HepG2 (cell line): ENCODE measurements at regions not wholly inside any gene's neighbourhood (a gene's known extent, or its start where the extent isn't known, plus 50 kb on each side); places are given as distances from the start of the nearest gene placed in this dataset.

Experiments used
- ATAC-seq: fragments of 200-7000 bp; cut with Tn5 transposase; 3 replicates; pipeline ENCODE4 v1.9.1; 2020; ENCODE audit warnings: mild to moderate bottlenecking, moderate library complexity
- BruUV-seq: library from RNA; stranded (reverse); fragments of 400-500 nt; replicated peaks from 2 replicates; lab custom pipeline; 2021; lab: Mats Ljungman, UMichigan
- CTCF ChIA-PET: fragments of 300-600 bp; formaldehyde crosslinking; extraction: SDS; loops from one replicate; lab custom pipeline; 2021; ENCODE audit warnings: low total read pairs, inconsistent platforms, low intra/inter-chr PET ratio; lab: Yijun Ruan, JAX
- POLR2A ChIA-PET: fragments of 350-600 bp; sonication (Branson Sonifier 250); formaldehyde crosslinking; loops from one replicate; lab custom pipeline; 2020; ENCODE audit warnings: antibody characterized with exemption, inconsistent platforms; lab: Yijun Ruan, JAX
- DNase-seq: peaks from one replicate; pipeline ENCODE4 v3.0.0-alpha.2; 2015; ENCODE audit warnings: low spot score
- FAIRE-seq: peaks from 3 replicates; lab custom pipeline; 2011; peaks lifted over from hg19 to GRCh38; lab: Jason Lieb, UNC
- H2AFZ ChIP-seq: one replicate; pipeline ENCODE4 v1.6.1; 2011; ENCODE audit warnings: low read length, inconsistent platforms
- H3K27ac ChIP-seq: fragments of 300-600 bp; 3 replicates; pipeline ENCODE4 v1.8.0; 2011; ENCODE audit warnings: mixed run types, mild to moderate bottlenecking, mixed read lengths, low read length, inconsistent platforms; ENCODE audit not compliant: insufficient read depth; ENCODE audit errors: extremely low read length
- H3K27me3 ChIP-seq, 2 experiments: fragments of 200-600 bp in 1 of 2; 2 replicates in 1 of 2; 3 replicates in 1 of 2; pipeline versions ENCODE4 v1.6.0 to v1.8.0; 2011; ENCODE audit warnings: low read length in 2 of 2, mild to moderate bottlenecking in 2 of 2, moderate library complexity in 2 of 2, inconsistent platforms in 1 of 2; ENCODE audit not compliant: insufficient read depth in 2 of 2, control insufficient read depth in 1 of 2
- H3K36me3 ChIP-seq, 2 experiments: fragments of 200-600 bp in 1 of 2; replicated peaks in 1 of 2; 2 replicates in 1 of 2; 3 replicates in 1 of 2; pipeline versions ENCODE4 v1.5.1 to v1.8.0; 2011; ENCODE audit warnings: low read length in 2 of 2, inconsistent platforms in 1 of 2; ENCODE audit not compliant: insufficient read depth in 2 of 2, control insufficient read depth in 1 of 2
- H3K4me1 ChIP-seq: 2 replicates; pipeline ENCODE4 v1.5.1; 2012; ENCODE audit warnings: low read length, inconsistent platforms; ENCODE audit not compliant: insufficient read depth
- H3K4me2 ChIP-seq: 2 replicates; pipeline ENCODE4 v1.6.0; 2011; ENCODE audit warnings: low read depth, low read length, inconsistent platforms
- H3K4me3 ChIP-seq, 3 experiments: fragments of 200-600 bp in 1 of 3; sonication (generic), shearing (Covaris generic) in 1 of 3; replicated peaks in 1 of 3; 2 replicates each; pipeline ENCODE4 v1.5.1; 2011 to 2016; ENCODE audit warnings: low read length in 3 of 3, inconsistent platforms in 2 of 3, low read depth in 2 of 3, mild to moderate bottlenecking in 2 of 3, control low read depth in 1 of 3, mixed read lengths in 1 of 3; ENCODE audit not compliant: insufficient read depth in 1 of 3
- H3K79me2 ChIP-seq: one replicate; pipeline ENCODE4 v1.6.1; 2011; ENCODE audit warnings: low read length, inconsistent platforms; ENCODE audit not compliant: insufficient read depth
- H3K9ac ChIP-seq: 2 replicates; pipeline ENCODE4 v1.6.0; 2011; ENCODE audit warnings: mild to moderate bottlenecking, low read depth, low read length, inconsistent platforms; ENCODE audit not compliant: insufficient read depth
- H3K9me3 ChIP-seq: 2 replicates; pipeline ENCODE4 v1.5.1; 2012; ENCODE audit warnings: mild to moderate bottlenecking, low read length
- H4K20me1 ChIP-seq: 2 replicates; pipeline ENCODE4 v1.6.0; 2011; ENCODE audit warnings: inconsistent platforms, mild to moderate bottlenecking, low read length, moderate library complexity; ENCODE audit not compliant: insufficient read depth
- DBP ChIP-seq: sonication (generic); formaldehyde crosslinking; IDR thresholded peaks from 2 replicates; pipeline ENCODE4 v1.4.0; 2020; ENCODE audit warnings: missing genetic modification reagents; ENCODE audit errors: not compliant biosample characterization
- HOXA3 ChIP-seq: sonication (generic); formaldehyde crosslinking; IDR thresholded peaks from 2 replicates; pipeline ENCODE4 v1.5.0; 2020; ENCODE audit warnings: missing genetic modification reagents
- POLR2G ChIP-seq: fragments of 200-400 bp; formaldehyde crosslinking; IDR thresholded peaks from 2 replicates; pipeline ENCODE4 v1.6.1; 2018; ENCODE audit warnings: mild to moderate bottlenecking, low read depth, low read length, moderate library complexity
- SKI ChIP-seq: fragments of 450-650 bp; IDR thresholded peaks from one replicate; pipeline ENCODE4 v1.6.1; 2018; ENCODE audit warnings: mild to moderate bottlenecking; ENCODE audit not compliant: partially characterized antibody
- YEATS4 ChIP-seq: sonication (generic); formaldehyde crosslinking; IDR thresholded peaks from 2 replicates; pipeline ENCODE4 v1.4.0; 2020; ENCODE audit warnings: missing genetic modification reagents, borderline replicate concordance
- ZBTB25 ChIP-seq: IDR thresholded peaks from 2 replicates; pipeline ENCODE4 v1.6.1; 2018; ENCODE audit warnings: missing genetic modification reagents
- ZFYVE20 ChIP-seq: sonication (generic); formaldehyde crosslinking; IDR thresholded peaks from 2 replicates; pipeline ENCODE4 v1.8.0; 2023; ENCODE audit warnings: low read depth, mild to moderate bottlenecking, moderate library complexity, missing genetic modification reagents, borderline replicate concordance
- ZMYM4 ChIP-seq: sonication (generic); formaldehyde crosslinking; IDR thresholded peaks from 2 replicates; pipeline ENCODE4 v1.8.1; 2023; ENCODE audit warnings: mild to moderate bottlenecking, missing genetic modification reagents
- ZNF546 ChIP-seq: sonication (generic); formaldehyde crosslinking; conservative IDR thresholded peaks from 2 replicates; pipeline ENCODE4 v1.8.1; 2023; ENCODE audit warnings: mild to moderate bottlenecking, missing genetic modification reagents
- ZNF7 ChIP-seq: IDR thresholded peaks from 2 replicates; pipeline ENCODE4 v1.6.1; 2016; ENCODE audit warnings: missing biosample characterization, missing genetic modification reagents
- ZNF720 ChIP-seq: sonication (generic); formaldehyde crosslinking; IDR thresholded peaks from 2 replicates; pipeline ENCODE4 v1.4.0; 2020; ENCODE audit warnings: missing genetic modification reagents
- WGBS: methylation state at CpG from one replicate; pipeline ENCODE4 v1.1.6; 2017; ENCODE audit warnings: low lambda C conversion rate; 5-methylcytosine and 5-hydroxymethylcytosine counted together
- in situ Hi-C: cut with HindIII; loops from 2 replicates; pipeline ENCODE4 v1.10.0; 2017; ENCODE audit warnings: low pct_unique_long_range_greater_than_20kb; ENCODE audit not compliant: extremely low pct_ligation_motif_present
- intact Hi-C: fragments of 100-400 bp; cut with micrococcal nuclease; formaldehyde crosslinking; loops from one replicate; pipeline ENCODE4 v1.10.0; 2022; ENCODE audit not compliant: unreplicated experiment

GRCh38 chr3:153688301-153689120 is 432.7 kb upstream of the ARHGEF26 start (continued):
- TF ChIP-seq ZFYVE20 (CRISPR knock-in tag) (no peak), ZBTB25 (CRISPR knock-in tag) (no peak), DBP (no peak)

GRCh38 chr3:153693207-153693606 is 428.0 kb upstream of the ARHGEF26 start:
- CTCF ChIA-PET, result no interaction called here
- no peaks in the 10 kb centered on the region for H3K27me3 ChIP-seq
- H3K79me2 ChIP-seq, result no peaks in the 10 kb centered on the region
- 16% methylated on average over 3 of the region's 3 CpGs for WGBS
- no peak for FAIRE-seq
- no peak overlapping the region for H2AFZ ChIP-seq
- in situ Hi-C loops, result no loop called here
- H3K4me2 ChIP-seq, result no peak overlapping the region
- TF ChIP-seq ZMYM4 (CRISPR knock-in tag) (no peak), POLR2G (no peak), YEATS4 (CRISPR knock-in tag) (no peak), ZNF720 (no peak), ZNF546 (CRISPR knock-in tag) (no peak), SKI (no peak), HOXA3 (no peak), ZNF7 (CRISPR knock-in tag) (no peak)
- TF ChIP-seq, all 625 proteins: peak for 0
- intact Hi-C loops, result no loop called here
- H3K27ac ChIP-seq, result no peak overlapping the region
- DNase-seq (no peak), ATAC-seq (no peak)
- H3K4me1 ChIP-seq, result no peaks in the 10 kb centered on the region
- no peak overlapping the region for H3K4me3 ChIP-seq
- no peaks in the 10 kb centered on the region for H3K36me3 ChIP-seq
- H4K20me1 ChIP-seq, result no peaks in the 10 kb centered on the region
- POLR2A ChIA-PET, result no interaction called here
- H3K9me3 ChIP-seq, result no peaks in the 10 kb centered on the region
- H3K9ac ChIP-seq, result no peak overlapping the region
- BruUV-seq, result no TSS peak
